ENCODE measurements at regions not wholly inside any gene's neighbourhood (a gene's known extent, or its start where the extent isn't known, plus 50 kb on each side); places are given as distances from the start of the nearest gene placed in this dataset.

DNA sequence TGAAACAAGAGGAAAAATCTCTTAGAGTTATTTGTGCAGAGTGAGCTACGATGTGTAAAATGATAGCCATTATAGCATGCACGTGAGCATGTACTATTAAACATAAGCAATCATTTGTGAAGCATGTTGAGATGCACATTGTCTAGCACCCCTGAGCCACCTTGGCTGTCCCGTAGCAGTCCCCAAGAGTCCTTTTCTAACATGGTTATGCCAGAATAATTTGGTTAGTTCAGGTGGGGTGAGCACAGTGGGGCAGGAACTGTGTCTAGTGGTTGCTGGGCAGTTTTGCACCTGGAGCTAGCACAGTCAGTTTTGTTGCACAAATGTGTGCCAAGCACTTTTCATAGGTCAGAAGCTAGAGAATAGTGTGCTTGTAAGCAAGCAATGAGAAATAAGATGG lies 809.8 kb downstream of the RNF144A start:
- 89 to 92% methylated on average over 2 to 3 of the region's 3 CpGs for WGBS, 2 experiments (ENCODE audit: insufficient coverage in 1 of 2, insufficient read length in 1 of 2)
- Mint-ChIP-seq H3K9me3 (no peaks in the 10 kb centered on the region), H3K4me1 (peaks cover 25% of the 10 kb centered on the region), H3K4me3 (no peak overlapping the region), H3K27me3 (ENCODE audit: insufficient read depth) (peaks cover 72% of the 10 kb centered on the region), H3K36me3 (ENCODE audit: low read depth) (no peaks in the 10 kb centered on the region), H3K27ac (no peak overlapping the region)
- Histone ChIP-seq H3K27me3 (ENCODE audit: control insufficient read depth, insufficient read depth, low read length, poor library complexity, severe bottlenecking) (peaks cover 83% of the 10 kb centered on the region), H3K9me3 (ENCODE audit: control insufficient read depth, low read length) (no peaks in the 10 kb centered on the region), H3K4me1 (ENCODE audit: control insufficient read depth, insufficient read depth, low read length) (peaks cover 2% of the 10 kb centered on the region), H3K4me3 (ENCODE audit: low read length) (no peak overlapping the region), H3K27ac (ENCODE audit: low read depth, low read length) (no peak overlapping the region), H3K9ac (ENCODE audit: extremely low read depth, low read length, poor library complexity, severe bottlenecking) (no peak overlapping the region), H3K36me3 (ENCODE audit: control insufficient read depth, insufficient read depth, low read length) (no peaks in the 10 kb centered on the region)
- TF ChIP-seq CTCF (conservative IDR thresholded peaks at IDR 0.05) = no peak
- no peak for DNase-seq

- H3K27me3 Mint-ChIP-seq (ENCODE audit: insufficient read depth) = peaks cover 67% of the 10 kb centered on the region
- no peaks in the 10 kb centered on the region for H3K36me3 ChIP-seq (ENCODE audit: control insufficient read depth, insufficient read depth, low read length)
- H3K27ac ChIP-seq (ENCODE audit: low read depth, low read length) = no peak overlapping the region
- H3K9me3 ChIP-seq (ENCODE audit: control insufficient read depth, low read length) = no peaks in the 10 kb centered on the region
- peaks cover 23% of the 10 kb centered on the region for H3K4me1 Mint-ChIP-seq
- no peak for TF ChIP-seq CTCF (conservative IDR thresholded peaks at IDR 0.05)
- H3K9me3 Mint-ChIP-seq = no peaks in the 10 kb centered on the region
- H3K27me3 ChIP-seq (ENCODE audit: control insufficient read depth, insufficient read depth, low read length, poor library complexity, severe bottlenecking) = peaks cover 78% of the 10 kb centered on the region
- no peak for DNase-seq
- H3K27ac Mint-ChIP-seq = no peak overlapping the region
- H3K36me3 Mint-ChIP-seq (ENCODE audit: low read depth) = no peaks in the 10 kb centered on the region
- 91 to 92% methylated on average over 7 to 8 of the region's 8 CpGs for WGBS, 2 experiments (ENCODE audit: insufficient coverage in 1 of 2, insufficient read length in 1 of 2)
- H3K9ac ChIP-seq (ENCODE audit: extremely low read depth, low read length, poor library complexity, severe bottlenecking) = no peak overlapping the region
- H3K4me1 ChIP-seq (ENCODE audit: control insufficient read depth, insufficient read depth, low read length) = peaks cover 2% of the 10 kb centered on the region
- no peak overlapping the region for H3K4me3 ChIP-seq (ENCODE audit: low read length)
- H3K4me3 Mint-ChIP-seq = no peak overlapping the region
Observed at GRCh38 chr2:7728388-7728787, 811.2 kb downstream of the RNF144A start.

- Histone ChIP-seq H3K27me3 (ENCODE audit: control insufficient read depth, insufficient read depth, low read length, poor library complexity, severe bottlenecking) (peaks cover 70% of the 10 kb centered on the region), H3K36me3 (ENCODE audit: control insufficient read depth, insufficient read depth, low read length) (no peaks in the 10 kb centered on the region), H3K4me3 (ENCODE audit: low read length) (no peak overlapping the region), H3K4me1 (ENCODE audit: control insufficient read depth, insufficient read depth, low read length) (no peaks in the 10 kb centered on the region), H3K9me3 (ENCODE audit: control insufficient read depth, low read length) (no peaks in the 10 kb centered on the region), H3K9ac (ENCODE audit: extremely low read depth, low read length, poor library complexity, severe bottlenecking) (no peak overlapping the region), H3K27ac (ENCODE audit: low read depth, low read length) (no peak overlapping the region)
- Mint-ChIP-seq H3K27me3 (ENCODE audit: insufficient read depth) (peaks cover 66% of the 10 kb centered on the region), H3K4me1 (peaks cover 6% of the 10 kb centered on the region), H3K27ac (no peak overlapping the region), H3K9me3 (no peaks in the 10 kb centered on the region), H3K36me3 (ENCODE audit: low read depth) (no peaks in the 10 kb centered on the region), H3K4me3 (no peak overlapping the region)
- no peak for TF ChIP-seq CTCF (conservative IDR thresholded peaks at IDR 0.05)
- no peak for DNase-seq
- 89 to 90% methylated on average over 3 to 5 of the region's 5 CpGs for WGBS, 2 experiments (ENCODE audit: insufficient coverage in 1 of 2, insufficient read length in 1 of 2)
Observed at GRCh38 chr2:7730449-7730848, 813.2 kb downstream of the RNF144A start.

All from endodermal cell (in vitro differentiated cells).